ENCODE measurements at regions not wholly inside any gene's neighbourhood (a gene's known extent, or its start where the extent isn't known, plus 50 kb on each side); places are given as distances from the start of the nearest gene placed in this dataset. TPM values are rescaled to one million over a fixed set of nuclear protein-coding genes. Genes with fewer than 3 reads are reported as not detected.

DNA sequence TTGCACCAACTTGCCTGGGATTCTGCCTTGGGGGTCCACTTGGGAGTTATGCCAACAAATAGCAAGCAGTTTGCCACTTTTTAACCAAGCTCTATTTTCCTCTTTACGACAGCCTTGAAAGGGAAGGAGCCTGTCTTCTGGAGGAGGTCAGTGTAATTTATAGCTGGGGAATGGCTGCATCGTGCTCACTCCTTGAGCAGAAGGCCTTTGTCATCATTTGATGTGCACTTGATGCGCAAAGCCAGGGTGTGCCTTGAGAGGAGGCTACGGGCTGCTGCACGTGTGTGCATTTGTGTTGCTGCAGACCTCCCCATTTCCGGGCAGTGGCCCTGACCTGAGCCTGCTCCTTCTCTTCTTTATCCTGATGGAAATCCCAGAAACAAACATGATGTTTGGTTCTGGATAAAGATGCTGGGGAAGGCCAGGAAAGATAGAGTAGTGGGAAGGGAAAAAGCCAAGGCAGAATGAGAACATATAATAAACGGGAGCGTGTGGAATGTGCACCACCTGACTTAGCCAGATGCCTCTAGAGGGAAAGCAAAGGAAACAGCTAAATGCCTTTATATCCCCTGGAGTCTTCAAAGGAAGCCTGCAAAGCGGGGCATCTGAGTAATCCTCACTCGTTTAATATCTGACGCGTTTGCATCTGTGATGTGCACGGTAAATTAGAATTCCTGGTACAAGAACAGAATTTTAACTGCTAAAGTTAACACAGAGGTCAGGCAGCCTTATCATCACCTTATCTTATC, 68.3 kb upstream of the ZNF521 start:
- Histone ChIP-seq H3K27ac (ENCODE audit: low read depth, low read length) (no peak overlapping the region), H3K27me3 (ENCODE audit: control insufficient read depth, insufficient read depth, low read length) (peaks cover 9% of the 10 kb centered on the region), H3K4me3 (ENCODE audit: low read depth, low read length) (no peak overlapping the region), H3K9me3 (ENCODE audit: control insufficient read depth, insufficient read depth, low read length) (no peaks in the 10 kb centered on the region)
- ChIA-PET CTCF (no interaction called here), POLR2A (no interaction called here)
- DNase-seq (ENCODE audit: low read depth, low spot score), result no peak
- TF ChIP-seq, protein P1, sequence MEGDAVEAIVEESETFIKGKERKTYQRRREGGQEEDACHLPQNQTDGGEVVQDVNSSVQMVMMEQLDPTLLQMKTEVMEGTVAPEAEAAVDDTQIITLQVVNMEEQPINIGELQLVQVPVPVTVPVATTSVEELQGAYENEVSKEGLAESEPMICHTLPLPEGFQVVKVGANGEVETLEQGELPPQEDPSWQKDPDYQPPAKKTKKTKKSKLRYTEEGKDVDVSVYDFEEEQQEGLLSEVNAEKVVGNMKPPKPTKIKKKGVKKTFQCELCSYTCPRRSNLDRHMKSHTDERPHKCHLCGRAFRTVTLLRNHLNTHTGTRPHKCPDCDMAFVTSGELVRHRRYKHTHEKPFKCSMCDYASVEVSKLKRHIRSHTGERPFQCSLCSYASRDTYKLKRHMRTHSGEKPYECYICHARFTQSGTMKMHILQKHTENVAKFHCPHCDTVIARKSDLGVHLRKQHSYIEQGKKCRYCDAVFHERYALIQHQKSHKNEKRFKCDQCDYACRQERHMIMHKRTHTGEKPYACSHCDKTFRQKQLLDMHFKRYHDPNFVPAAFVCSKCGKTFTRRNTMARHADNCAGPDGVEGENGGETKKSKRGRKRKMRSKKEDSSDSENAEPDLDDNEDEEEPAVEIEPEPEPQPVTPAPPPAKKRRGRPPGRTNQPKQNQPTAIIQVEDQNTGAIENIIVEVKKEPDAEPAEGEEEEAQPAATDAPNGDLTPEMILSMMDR (IDR thresholded peaks at IDR 0.05; ENCODE audit: low read depth, low read length), result no peak

DNA sequence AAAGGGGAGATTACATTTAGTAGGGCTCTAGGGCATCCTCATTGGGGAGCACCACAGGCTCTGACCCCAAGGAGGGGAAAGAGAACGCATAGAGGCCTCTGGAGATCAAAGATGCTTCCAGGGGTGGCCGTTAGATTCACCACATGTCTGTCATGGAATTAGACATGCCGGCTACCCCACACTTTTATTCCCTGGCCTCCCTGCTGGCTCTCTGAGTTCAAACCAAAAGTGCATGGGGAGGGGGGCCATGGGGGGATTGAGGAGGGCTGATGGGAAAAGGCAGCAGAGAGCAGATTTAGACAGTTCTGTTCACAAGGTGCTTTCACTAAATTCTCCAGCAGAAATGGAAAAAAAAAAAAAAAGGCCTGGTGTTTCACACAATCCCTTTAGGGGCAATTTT, 64.4 kb upstream of the ZNF521 start:
- Histone ChIP-seq H3K27ac (ENCODE audit: low read depth, low read length) (no peak overlapping the region), H3K9me3 (ENCODE audit: control insufficient read depth, insufficient read depth, low read length) (no peaks in the 10 kb centered on the region), H3K4me3 (ENCODE audit: low read depth, low read length) (no peak overlapping the region), H3K27me3 (ENCODE audit: control insufficient read depth, insufficient read depth, low read length) (peaks cover 6% of the 10 kb centered on the region)
- POLR2A ChIA-PET, result no interaction called here
- CTCF ChIA-PET, result interaction anchor here (0.6 kb wide), 1 partner anchor 479 kb away, joined by 4 read pairs; no protein-coding TSS in a partner anchor
- DNase-seq (ENCODE audit: low read depth, low spot score), result no peak
- TF ChIP-seq, protein P1 (IDR thresholded peaks at IDR 0.05; ENCODE audit: low read depth, low read length), result no peak

DNA sequence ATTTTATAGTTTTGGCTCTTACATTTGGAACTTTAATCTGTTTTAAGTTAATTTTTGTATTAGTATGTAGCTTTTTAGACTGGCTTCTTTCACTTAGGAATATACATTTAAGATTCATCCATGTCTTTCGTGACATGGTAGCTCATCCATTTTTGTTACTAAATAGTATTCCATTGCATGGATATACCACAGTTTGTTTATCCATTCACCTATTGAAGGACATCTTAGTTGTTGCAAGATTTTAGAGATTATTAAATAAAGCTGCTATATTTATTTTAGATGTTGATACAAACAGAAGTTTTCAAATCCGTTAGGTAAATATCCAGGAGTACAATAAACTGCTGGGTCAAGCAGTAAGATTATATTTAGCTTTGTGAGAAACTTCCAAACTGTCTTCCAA, 58.0 kb upstream of the ZNF521 start:
- CTCF ChIA-PET, result interaction anchor here (0.8 kb wide), 1 partner anchor 11 kb away, joined by 3 read pairs; no protein-coding TSS in a partner anchor
- H3K27ac ChIP-seq (ENCODE audit: low read depth, low read length), result no peak overlapping the region
- POLR2A ChIA-PET, result no interaction called here
- no peak for DNase-seq (ENCODE audit: low read depth, low spot score)
- no peak overlapping the region for H3K4me3 ChIP-seq (ENCODE audit: low read depth, low read length)
- no peaks in the 10 kb centered on the region for H3K9me3 ChIP-seq (ENCODE audit: control insufficient read depth, insufficient read depth, low read length)
- TF ChIP-seq, protein P1 (IDR thresholded peaks at IDR 0.05; ENCODE audit: low read depth, low read length), result no peak
- H3K27me3 ChIP-seq (ENCODE audit: control insufficient read depth, insufficient read depth, low read length), result no peaks in the 10 kb centered on the region

DNA sequence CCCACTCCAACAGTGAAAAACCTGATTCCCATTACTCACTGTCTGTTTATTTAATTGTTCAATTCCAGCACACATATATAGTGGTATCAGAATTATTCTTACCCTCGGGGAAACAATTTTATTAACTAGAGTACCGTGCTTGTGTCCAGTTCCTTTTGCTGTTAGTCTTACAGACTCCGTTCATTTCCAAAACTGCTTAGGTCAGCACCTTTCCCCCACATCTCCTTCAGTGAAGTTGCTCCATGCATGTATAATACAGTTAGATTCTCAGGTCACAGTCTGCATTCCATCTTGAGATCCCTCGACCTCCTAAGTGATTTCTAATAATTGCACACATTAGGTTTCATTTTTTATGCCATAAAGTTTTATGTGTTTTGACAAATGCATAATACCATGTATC, 56.3 kb upstream of the ZNF521 start:
- H3K9me3 ChIP-seq (ENCODE audit: control insufficient read depth, insufficient read depth, low read length), result no peaks in the 10 kb centered on the region
- H3K27ac ChIP-seq (ENCODE audit: low read depth, low read length), result no peak overlapping the region
- ChIA-PET CTCF (no interaction called here), POLR2A (no interaction called here)
- DNase-seq (ENCODE audit: low read depth, low spot score), result no peak
- H3K27me3 ChIP-seq (ENCODE audit: control insufficient read depth, insufficient read depth, low read length), result no peaks in the 10 kb centered on the region
- TF ChIP-seq, protein P1 (IDR thresholded peaks at IDR 0.05; ENCODE audit: low read depth, low read length), result no peak
- no peak overlapping the region for H3K4me3 ChIP-seq (ENCODE audit: low read depth, low read length)

Small RNA genes in the stretch of these regions (small RNA-seq; reads per million reads assigned to genes)
- gene AC027229.1 (ENCODE audit: insufficient read length, low read depth) (not detected), gene RN7SL97P (ENCODE audit: insufficient read length, low read depth) (not detected)

All from AG04450 (cell line).